GM19455 (cell line): ENCODE measurements at regions not wholly inside any gene's neighbourhood (a gene's known extent, or its start where the extent isn't known, plus 50 kb on each side); places are given as distances from the start of the nearest gene placed in this dataset.
"Not testable (repeated sequence)": the region's sequence is repeated elsewhere in the genome, so short reads cannot be mapped to it uniquely, and the experiment has no call there.

Source experiments
- ATAC-seq: cut with Tn5 transposase; IDR thresholded peaks from one replicate; pipeline ENCODE4 v1.9.1; 2021; ENCODE audit not compliant: unreplicated experiment

DNA sequence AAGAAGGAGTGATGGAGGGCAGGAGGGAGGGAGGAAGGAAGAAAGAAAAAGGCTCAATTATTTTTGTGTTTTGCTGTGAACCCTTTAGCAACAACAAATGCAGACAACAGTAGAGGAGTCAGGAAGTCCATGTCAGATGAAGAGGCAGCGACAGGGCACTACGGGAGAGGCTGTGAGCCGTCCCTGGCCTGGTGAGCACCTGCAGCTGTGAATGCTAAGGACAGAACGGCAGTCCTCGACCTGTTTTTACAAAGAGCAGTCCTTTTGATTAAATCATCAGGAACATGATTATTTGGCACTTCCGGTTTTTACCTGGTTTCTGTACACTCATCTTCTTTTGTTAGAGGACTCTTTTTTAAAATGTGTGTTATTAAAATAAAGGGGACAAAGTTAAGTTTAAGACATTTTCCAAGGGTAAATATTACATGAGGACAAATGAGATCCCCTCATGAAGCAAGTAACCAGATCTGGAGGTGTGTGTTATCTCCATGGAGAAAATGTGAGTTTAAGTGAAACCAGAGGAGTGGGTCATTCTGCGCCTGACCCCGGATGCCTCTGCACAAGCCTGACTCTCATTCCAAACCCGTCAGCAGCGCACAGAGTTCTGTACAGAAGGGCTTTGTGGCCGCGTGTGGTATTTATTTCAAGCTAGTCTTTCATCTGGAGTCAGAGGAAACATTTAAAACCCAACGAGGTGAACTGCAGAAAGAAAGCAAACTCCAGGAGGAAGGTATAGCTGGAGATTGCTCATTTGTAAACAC is 492.5 kb downstream of the SOX11 start:
- ATAC-seq = no peak

DNA sequence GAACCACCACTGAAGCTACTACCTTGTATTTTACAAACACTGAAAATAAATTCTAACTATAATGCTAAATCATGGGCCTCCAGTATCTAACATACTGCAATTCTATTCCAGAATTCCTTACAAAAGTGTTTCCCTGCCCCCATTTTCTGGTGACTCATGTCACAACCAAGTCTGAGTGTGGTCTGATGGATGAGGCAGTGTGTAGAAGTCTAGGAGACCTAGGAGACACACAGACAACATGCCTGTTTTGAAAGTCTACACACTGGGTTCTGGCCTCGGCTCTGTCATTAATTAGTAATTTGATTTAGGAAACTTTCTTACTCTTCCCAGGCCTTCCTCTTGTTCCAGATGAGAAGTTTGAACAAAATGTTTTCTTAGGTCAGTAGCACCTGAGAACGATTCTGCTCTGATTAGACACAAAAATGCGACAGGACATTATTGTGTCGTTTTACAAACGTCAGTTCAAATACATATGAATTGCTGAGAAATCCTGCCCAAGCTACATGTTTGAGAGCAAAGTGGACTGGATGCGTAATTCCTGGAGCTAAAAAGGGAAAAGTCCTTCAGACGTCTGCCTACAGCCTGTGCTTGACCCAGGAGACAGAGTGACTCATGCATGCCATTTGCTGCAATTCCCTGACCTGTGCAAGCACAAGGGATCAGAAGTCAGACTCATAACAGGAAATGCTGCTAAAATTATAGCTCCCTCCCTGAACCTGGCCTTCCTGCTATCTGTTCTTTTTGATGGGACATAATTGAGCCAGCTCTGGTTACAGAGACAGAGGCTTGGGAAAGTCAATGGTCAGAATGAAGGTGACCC is 494.4 kb downstream of the SOX11 start:
- ATAC-seq = no peak

- no peak for ATAC-seq
These were observed 504.3 kb downstream of the SOX11 start for GRCh38 chr2:6196449-6196848.

- not testable (repeated sequence) for ATAC-seq
These were observed 506.3 kb downstream of the SOX11 start for GRCh38 chr2:6198370-6198919.

DNA sequence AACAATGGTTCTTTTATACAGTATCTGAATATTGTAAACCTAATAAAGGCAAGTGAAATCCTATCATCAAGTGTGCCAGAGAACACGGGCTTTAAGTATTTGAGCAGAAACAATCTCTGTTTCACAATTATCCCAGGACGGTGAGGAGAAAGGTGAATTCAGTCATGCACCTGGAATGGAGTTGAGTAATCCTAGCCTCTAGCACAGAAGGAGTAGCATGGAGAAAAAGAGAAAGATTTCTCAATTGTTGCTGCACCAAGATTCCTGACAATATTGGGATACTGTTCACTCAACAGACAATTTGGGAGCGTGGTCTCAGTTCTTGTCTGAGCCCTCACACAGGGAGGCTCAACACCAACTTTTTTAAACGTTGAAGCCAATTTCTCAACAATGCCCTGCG is 510.6 kb downstream of the SOX11 start:
- ATAC-seq = no peak

GRCh38 chr2:6203291-6203959 is 511.2 kb downstream of the SOX11 start:
- ATAC-seq = no peak

DNA sequence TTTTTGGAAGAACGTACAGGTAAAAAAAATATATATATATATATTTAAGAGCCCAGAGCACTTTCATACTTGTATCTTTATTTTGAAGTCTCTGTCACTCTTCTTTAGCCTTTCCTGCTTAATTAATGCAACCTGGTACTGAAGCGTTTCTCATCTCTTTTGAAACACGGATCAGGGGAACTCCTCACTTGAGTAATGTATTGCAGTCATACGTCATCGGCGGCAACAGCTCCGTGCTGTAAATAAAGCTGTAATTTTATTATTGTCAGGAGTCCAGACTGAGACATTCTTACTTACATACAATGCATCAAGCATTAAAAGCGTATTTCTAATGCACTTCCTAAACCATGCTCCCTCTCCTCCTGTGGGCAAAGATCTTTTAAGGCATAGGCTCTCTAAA is 514.7 kb downstream of the SOX11 start:
- ATAC-seq = no peak

- no peak for ATAC-seq
These were observed 519.1 kb downstream of the SOX11 start for GRCh38 chr2:6211236-6211635.

- no peak for ATAC-seq
These were observed 520.3 kb downstream of the SOX11 start for GRCh38 chr2:6212491-6212890.

DNA sequence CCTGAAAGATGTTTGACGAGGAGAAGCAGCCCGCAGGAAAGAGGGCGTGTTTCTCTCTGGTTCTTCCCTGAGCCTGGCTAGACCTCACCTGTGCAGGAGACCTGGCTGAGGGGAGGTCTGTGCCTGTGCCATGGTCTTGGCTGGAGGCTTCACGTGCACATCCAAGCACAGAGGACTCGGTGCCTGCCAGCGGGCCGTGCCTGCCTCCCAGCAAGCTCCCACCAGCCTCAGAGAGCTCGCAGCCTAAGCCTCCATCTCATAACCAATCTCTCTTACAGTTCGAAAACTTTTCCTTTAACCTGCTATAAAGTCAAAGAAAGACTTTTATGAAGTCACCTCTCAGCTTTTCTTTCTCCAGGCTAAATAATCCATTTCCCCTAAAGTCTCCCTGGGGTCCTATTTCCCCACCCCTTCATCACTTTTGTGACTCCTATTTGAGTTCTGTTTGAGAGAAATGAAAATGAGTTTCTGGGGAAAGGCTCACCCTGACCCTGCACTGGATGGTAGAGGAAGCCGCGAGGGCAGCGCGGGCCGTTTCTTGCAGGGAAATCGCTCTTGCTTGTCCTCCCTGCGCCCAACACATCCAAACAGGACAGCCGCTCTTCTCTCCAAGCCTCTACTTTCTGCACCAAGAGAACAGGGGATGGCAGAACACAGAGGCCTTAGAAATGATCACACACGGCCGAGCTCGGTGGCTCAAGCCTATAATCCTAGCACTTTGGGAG is 521.0 kb downstream of the SOX11 start:
- ATAC-seq = no peak

DNA sequence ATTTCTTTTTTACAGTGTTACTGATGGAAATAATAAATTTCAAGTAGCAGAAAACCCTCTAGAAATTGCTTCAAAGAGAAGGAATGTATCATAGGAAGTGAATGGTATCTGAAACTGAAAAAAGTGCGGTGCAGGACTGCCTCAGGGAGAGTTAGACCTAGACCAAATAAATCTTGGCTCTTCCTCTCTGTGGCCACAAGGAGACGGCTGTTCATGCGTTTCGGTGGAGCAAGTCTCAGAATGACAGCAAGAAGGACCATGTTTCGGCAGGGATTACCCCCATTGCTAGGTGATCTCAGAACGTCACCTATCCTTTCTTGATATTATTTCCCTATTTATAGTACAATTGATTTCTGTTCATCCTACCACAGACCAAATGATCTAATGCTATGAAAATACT is 522.3 kb downstream of the SOX11 start:
- no peak for ATAC-seq

- no peak for ATAC-seq
These were observed 522.9 kb downstream of the SOX11 start for GRCh38 chr2:6215053-6215452.

DNA sequence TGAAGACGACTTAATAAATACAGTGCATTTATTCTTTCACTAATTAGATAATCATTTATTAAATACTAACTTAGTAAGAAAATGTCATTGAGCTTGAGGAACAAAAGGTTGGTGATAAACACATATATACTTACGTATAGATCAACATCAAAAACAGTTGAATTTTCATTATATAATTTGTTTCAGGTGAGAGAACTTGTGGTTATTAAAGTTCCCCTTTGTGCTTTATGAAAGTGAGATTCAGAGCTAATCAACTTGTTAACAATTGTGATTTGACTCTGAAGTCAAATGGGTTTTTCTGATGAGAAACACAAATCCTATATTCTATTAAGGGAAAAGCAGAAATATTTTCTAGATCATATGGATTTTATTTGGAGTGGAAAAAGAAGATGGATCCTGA is 524.0 kb downstream of the SOX11 start:
- no peak for ATAC-seq

DNA sequence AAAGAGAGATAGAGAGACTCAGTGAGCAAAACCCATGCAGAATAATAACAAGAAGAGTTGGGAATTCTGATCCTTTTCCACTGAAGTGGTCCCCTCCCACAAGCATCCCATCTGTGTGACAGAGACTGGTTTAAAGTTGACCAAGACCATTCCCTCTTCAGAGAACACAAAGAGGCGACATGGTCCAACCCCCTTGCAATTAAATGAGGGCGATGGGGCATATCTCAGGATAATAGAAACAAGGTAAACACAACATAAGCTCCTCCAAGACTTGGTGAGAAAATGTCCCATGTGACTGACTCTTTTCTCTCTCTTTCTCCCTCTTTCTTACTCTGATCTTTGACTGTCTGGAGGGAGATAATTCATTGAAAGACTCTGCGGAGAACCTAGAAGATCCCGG is 526.7 kb downstream of the SOX11 start:
- no peak for ATAC-seq

DNA sequence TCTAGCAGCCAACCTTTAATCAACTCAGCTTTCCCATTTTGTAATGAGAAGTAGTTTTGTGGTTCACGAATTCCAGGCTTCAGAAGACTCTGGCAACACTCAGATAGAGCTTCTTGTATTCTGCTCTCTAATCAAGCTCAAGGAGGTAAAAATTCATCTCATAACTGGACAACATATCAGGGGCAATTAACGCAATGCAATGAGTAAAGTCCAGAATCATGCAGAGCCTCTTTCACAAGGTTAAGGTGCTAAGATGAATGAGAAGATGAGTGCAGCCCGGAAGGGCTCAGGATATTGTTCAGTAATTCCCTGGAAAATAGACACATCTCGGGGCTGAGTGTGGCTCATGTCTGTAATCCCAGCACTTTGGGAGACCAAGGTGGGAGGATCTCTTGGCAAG is 527.7 kb downstream of the SOX11 start:
- ATAC-seq = no peak

DNA sequence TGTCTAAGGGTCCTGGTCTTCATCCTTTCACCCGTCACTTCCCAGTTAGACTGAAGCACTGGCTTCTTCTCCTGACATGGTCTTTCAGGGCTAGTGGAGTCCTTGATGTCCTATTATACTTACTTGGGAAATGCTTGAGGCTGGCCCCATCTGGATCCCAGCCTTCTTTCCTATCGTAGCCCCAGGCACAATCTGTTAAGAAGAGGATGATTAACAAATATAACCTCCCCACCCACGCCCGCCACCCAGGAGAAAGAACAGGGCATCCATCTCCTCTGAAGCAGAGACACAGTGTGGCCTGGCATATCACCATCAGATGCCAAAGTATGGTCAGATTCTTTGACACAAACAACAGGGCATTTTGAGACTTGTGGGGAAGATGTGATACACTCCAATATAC is 530.1 kb downstream of the SOX11 start:
- no peak for ATAC-seq

DNA sequence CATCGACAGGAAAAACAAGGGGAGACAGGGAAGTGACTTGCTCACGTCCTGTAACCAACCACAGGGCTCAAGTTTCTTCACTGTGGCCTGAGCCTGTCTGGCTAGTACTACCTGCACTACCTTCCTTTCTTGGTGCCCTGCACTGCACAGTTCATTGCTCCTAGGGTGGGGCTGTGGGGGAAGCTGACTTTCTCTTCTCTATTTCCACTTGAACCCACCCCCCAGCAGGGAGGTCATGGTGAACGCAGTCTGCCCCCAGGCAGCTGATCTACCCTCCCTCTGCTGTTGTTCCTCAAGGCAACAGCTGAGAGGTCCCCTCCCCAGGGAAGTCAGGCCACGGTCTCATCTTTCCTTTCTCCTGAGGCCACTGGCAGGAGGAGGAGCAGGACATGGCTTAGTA is 532.1 kb downstream of the SOX11 start:
- ATAC-seq = peak; percentile 67

GRCh38 chr2:6228251-6228650 is 536.1 kb downstream of the SOX11 start:
- no peak for ATAC-seq

- ATAC-seq = no peak
These were observed 539.0 kb downstream of the SOX11 start for GRCh38 chr2:6231166-6231565.

DNA sequence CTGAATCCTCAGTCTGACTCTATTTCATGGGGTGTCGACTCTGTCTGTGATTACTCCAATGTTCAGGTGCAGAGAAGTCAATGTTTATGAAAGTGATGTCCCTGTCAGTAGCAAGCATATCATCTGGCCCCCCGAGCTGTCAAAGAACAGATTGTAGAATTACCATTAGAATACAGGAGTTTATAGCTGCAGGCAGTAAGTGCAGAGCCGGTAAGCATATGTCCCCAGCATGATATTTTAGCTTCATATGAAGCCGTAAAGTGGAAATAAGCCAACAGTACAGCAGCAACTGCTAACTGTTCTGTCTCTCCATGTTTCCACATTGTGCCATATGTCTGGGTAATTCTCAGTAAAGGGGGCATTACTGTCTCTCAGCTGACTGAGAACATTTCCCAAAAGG is 541.8 kb downstream of the SOX11 start:
- ATAC-seq = no peak

DNA sequence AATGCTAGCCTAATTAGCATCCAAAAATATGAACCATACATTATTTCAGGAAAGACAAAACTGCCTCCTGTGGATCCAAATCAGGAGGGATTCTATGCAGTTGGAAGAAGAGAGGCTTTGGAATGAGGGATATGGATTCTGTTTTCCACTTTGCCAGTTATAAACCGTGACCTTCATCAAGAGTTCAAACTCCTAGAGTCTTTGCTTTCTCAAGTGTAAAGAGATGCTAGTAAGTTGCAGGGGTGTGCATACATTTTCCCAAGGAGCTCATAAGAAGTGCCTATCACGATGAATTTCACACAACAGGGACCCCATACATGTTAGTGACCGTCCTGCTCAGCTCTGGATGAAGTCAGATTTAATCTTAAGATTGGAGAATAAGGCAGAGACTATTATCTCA is 542.5 kb downstream of the SOX11 start:
- no peak for ATAC-seq
